ENCODE measurements at regions not wholly inside any gene's neighbourhood (a gene's known extent, or its start where the extent isn't known, plus 50 kb on each side); places are given as distances from the start of the nearest gene placed in this dataset.
A peak's percentile ranks its signal among the peaks of the same experiment; 100 is the strongest.

GRCh38 chr1:10865518-10866320 is 69.3 kb upstream of the CASZ1 start:
- H2AFZ ChIP-seq (ENCODE audit: low read depth, low read length): no peak overlapping the region
- no peak for TF ChIP-seq CTCF (IDR thresholded peaks at IDR 0.05; ENCODE audit: borderline replicate concordance, extremely low read depth, low read length, poor library complexity, severe bottlenecking)
- TF ChIP-seq EZH2 (IDR thresholded peaks at IDR 0.05; ENCODE audit: borderline replicate concordance, low read depth, low read length, severe bottlenecking): no peak
- H3K79me2 ChIP-seq (ENCODE audit: insufficient read depth, low read length): no peaks in the 10 kb centered on the region
- no peak overlapping the region for H3K27ac ChIP-seq (ENCODE audit: low read length)
- H3K36me3 ChIP-seq (ENCODE audit: insufficient read depth, low read length): no peaks in the 10 kb centered on the region
- H3K9me3 ChIP-seq (ENCODE audit: insufficient read depth, low read length, severe bottlenecking): no peaks in the 10 kb centered on the region
- no peak overlapping the region for H3K4me2 ChIP-seq (ENCODE audit: insufficient read depth, low read length)
- H3K9ac ChIP-seq (ENCODE audit: low read depth, low read length): no peak overlapping the region
- peaks cover 58% of the 10 kb centered on the region for H3K27me3 ChIP-seq (ENCODE audit: insufficient read depth, low read length, poor library complexity)
- H3K4me1 ChIP-seq (ENCODE audit: insufficient read depth, low read length): peaks cover 11% of the 10 kb centered on the region
- peaks cover 15% of the 10 kb centered on the region; the same call in 1 of the 2 replicates for H4K20me1 ChIP-seq (ENCODE audit: insufficient read depth, low read length)
- ATAC-seq (ENCODE audit: insufficient read depth, low read depth): no peak
- DNase-seq: no peak
- H3K4me3 ChIP-seq (ENCODE audit: low read depth in 1 of 2, low read length in 2 of 2): no peak overlapping the region

GRCh38 chr1:10866321-10867093 is 70.1 kb upstream of the CASZ1 start:
- peak overlapping the region in 1 of 2 experiments; percentile 39; a peak in 2 of 4 replicates for H3K4me3 ChIP-seq (ENCODE audit: low read depth in 1 of 2, low read length in 2 of 2)
- H3K4me2 ChIP-seq (ENCODE audit: insufficient read depth, low read length): peak overlapping the region; percentile 68
- H2AFZ ChIP-seq (ENCODE audit: low read depth, low read length): no peak overlapping the region
- no peaks in the 10 kb centered on the region for H3K9me3 ChIP-seq (ENCODE audit: insufficient read depth, low read length, severe bottlenecking)
- no peaks in the 10 kb centered on the region for H3K79me2 ChIP-seq (ENCODE audit: insufficient read depth, low read length)
- H4K20me1 ChIP-seq (ENCODE audit: insufficient read depth, low read length): peaks cover 15% of the 10 kb centered on the region; the same call in 1 of the 2 replicates
- no peak overlapping the region for H3K27ac ChIP-seq (ENCODE audit: low read length)
- H3K9ac ChIP-seq (ENCODE audit: low read depth, low read length): no peak overlapping the region
- peak; percentile 33 for ATAC-seq (ENCODE audit: insufficient read depth, low read depth)
- H3K4me1 ChIP-seq (ENCODE audit: insufficient read depth, low read length): peaks cover 11% of the 10 kb centered on the region
- H3K27me3 ChIP-seq (ENCODE audit: insufficient read depth, low read length, poor library complexity): peaks cover 56% of the 10 kb centered on the region
- H3K36me3 ChIP-seq (ENCODE audit: insufficient read depth, low read length): no peaks in the 10 kb centered on the region
- peak; percentile 25 for TF ChIP-seq EZH2 (IDR thresholded peaks at IDR 0.05; ENCODE audit: borderline replicate concordance, low read depth, low read length, severe bottlenecking)
- TF ChIP-seq CTCF (IDR thresholded peaks at IDR 0.05; ENCODE audit: borderline replicate concordance, extremely low read depth, low read length, poor library complexity, severe bottlenecking): no peak
- DNase-seq: peak; percentile 12

- peak overlapping the region; percentile 37; the same call in 1 of the 2 replicates for H3K9ac ChIP-seq (ENCODE audit: low read depth, low read length)
- no peak overlapping the region; the same call in 1 of the 2 replicates for H2AFZ ChIP-seq (ENCODE audit: low read depth, low read length)
Measured at GRCh38 chr1:10867138-10867721, 70.8 kb upstream of the CASZ1 start.

More at GRCh38 chr1:10867138-10867721, 70.8 kb upstream of the CASZ1 start:
- DNase-seq (peak; percentile 53), ATAC-seq (ENCODE audit: insufficient read depth, low read depth) (peak; percentile 91)
- H3K4me3 ChIP-seq (ENCODE audit: low read depth in 1 of 2, low read length in 2 of 2): peak overlapping the region in 1 of 2 experiments; percentile 50; a peak in 2 of 4 replicates
- H3K36me3 ChIP-seq (ENCODE audit: insufficient read depth, low read length): no peaks in the 10 kb centered on the region
- no peaks in the 10 kb centered on the region for H3K9me3 ChIP-seq (ENCODE audit: insufficient read depth, low read length, severe bottlenecking)
- H3K27me3 ChIP-seq (ENCODE audit: insufficient read depth, low read length, poor library complexity): peaks cover 55% of the 10 kb centered on the region
- no peaks in the 10 kb centered on the region for H3K79me2 ChIP-seq (ENCODE audit: insufficient read depth, low read length)
- H3K4me1 ChIP-seq (ENCODE audit: insufficient read depth, low read length): peaks cover 11% of the 10 kb centered on the region
- H4K20me1 ChIP-seq (ENCODE audit: insufficient read depth, low read length): peaks cover 15% of the 10 kb centered on the region; the same call in 1 of the 2 replicates
- no peak overlapping the region for H3K27ac ChIP-seq (ENCODE audit: low read length)
- H3K4me2 ChIP-seq (ENCODE audit: insufficient read depth, low read length): peak overlapping the region; percentile 68
- peak; percentile 78 for TF ChIP-seq CTCF (IDR thresholded peaks at IDR 0.05; ENCODE audit: borderline replicate concordance, extremely low read depth, low read length, poor library complexity, severe bottlenecking)
- TF ChIP-seq EZH2 (IDR thresholded peaks at IDR 0.05; ENCODE audit: borderline replicate concordance, low read depth, low read length, severe bottlenecking): peak; percentile 69

Measured in DND-41 (cell line).